Endodermal cell (in vitro differentiated cells): ENCODE measurements at regions not wholly inside any gene's neighbourhood (a gene's known extent, or its start where the extent isn't known, plus 50 kb on each side); places are given as distances from the start of the nearest gene placed in this dataset.

Source experiments
- DNase-seq: peaks from one replicate; pipeline ENCODE4 v3.0.0-alpha.2; 2017
- H3K27ac ChIP-seq: 2 replicates; pipeline ENCODE4 v1.5.1; 2013; ENCODE audit warnings: mild to moderate bottlenecking, low read depth, low read length, moderate library complexity
- H3K27me3 ChIP-seq: 2 replicates; pipeline ENCODE4 v1.6.1; 2013; ENCODE audit warnings: mild to moderate bottlenecking, low read length, moderate library complexity; ENCODE audit not compliant: insufficient read depth, control insufficient read depth, poor library complexity, severe bottlenecking
- H3K36me3 ChIP-seq: 2 replicates; pipeline ENCODE4 v1.7.0; 2013; ENCODE audit warnings: mild to moderate bottlenecking, low read length, moderate library complexity; ENCODE audit not compliant: control insufficient read depth, insufficient read depth
- H3K4me1 ChIP-seq: one replicate; pipeline ENCODE4 v1.7.0; 2013; ENCODE audit warnings: low read length; ENCODE audit not compliant: control insufficient read depth, insufficient read depth
- H3K4me3 ChIP-seq: 2 replicates; pipeline ENCODE4 v1.5.1; 2013; ENCODE audit warnings: mild to moderate bottlenecking, low read length, moderate library complexity
- H3K9ac ChIP-seq: 2 replicates; pipeline ENCODE4 v1.6.1; 2013; ENCODE audit warnings: mild to moderate bottlenecking, low read length, moderate library complexity; ENCODE audit not compliant: poor library complexity, severe bottlenecking; ENCODE audit errors: extremely low read depth
- H3K9me3 ChIP-seq: 2 replicates; pipeline ENCODE4 v1.6.1; 2013; ENCODE audit warnings: mild to moderate bottlenecking, low read length, moderate library complexity; ENCODE audit not compliant: control insufficient read depth
- H3K27ac Mint-ChIP-seq: 2 replicates; pipeline ENCODE4 v1.8.0; 2020; ENCODE audit warnings: mixed read lengths
- H3K27me3 Mint-ChIP-seq: 2 replicates; pipeline ENCODE4 v1.8.0; 2021; ENCODE audit warnings: mild to moderate bottlenecking, mixed read lengths; ENCODE audit not compliant: insufficient read depth
- H3K36me3 Mint-ChIP-seq: 2 replicates; pipeline ENCODE4 v1.8.0; 2020; ENCODE audit warnings: low read depth, mixed read lengths
- H3K4me1 Mint-ChIP-seq: 2 replicates; pipeline ENCODE4 v1.8.0; 2020; ENCODE audit warnings: mixed read lengths
- H3K4me3 Mint-ChIP-seq: 2 replicates; pipeline ENCODE4 v1.8.0; 2020; ENCODE audit warnings: mild to moderate bottlenecking, moderate library complexity, mixed read lengths
- H3K9me3 Mint-ChIP-seq: 2 replicates; pipeline ENCODE4 v1.8.0; 2020; ENCODE audit warnings: mild to moderate bottlenecking, mixed read lengths
- WGBS, 2 experiments: methylation state at CpG; one replicate each; pipeline versions ENCODE4 v1.1.5 to v1.1.7; 2013; ENCODE audit warnings: missing lambda C conversion rate in 2 of 2, mixed read lengths in 1 of 2; ENCODE audit not compliant: insufficient coverage in 1 of 2, insufficient read length in 1 of 2; 5-methylcytosine and 5-hydroxymethylcytosine counted together
- TF ChIP-seq, protein P1 (sequence below): fragments of 200-600 bp; sonication (generic); conservative IDR thresholded peaks from 2 replicates; pipeline ENCODE4 v1.5.0; 2021; ENCODE audit warnings: antibody characterized with exemption, mild to moderate bottlenecking

DNA sequence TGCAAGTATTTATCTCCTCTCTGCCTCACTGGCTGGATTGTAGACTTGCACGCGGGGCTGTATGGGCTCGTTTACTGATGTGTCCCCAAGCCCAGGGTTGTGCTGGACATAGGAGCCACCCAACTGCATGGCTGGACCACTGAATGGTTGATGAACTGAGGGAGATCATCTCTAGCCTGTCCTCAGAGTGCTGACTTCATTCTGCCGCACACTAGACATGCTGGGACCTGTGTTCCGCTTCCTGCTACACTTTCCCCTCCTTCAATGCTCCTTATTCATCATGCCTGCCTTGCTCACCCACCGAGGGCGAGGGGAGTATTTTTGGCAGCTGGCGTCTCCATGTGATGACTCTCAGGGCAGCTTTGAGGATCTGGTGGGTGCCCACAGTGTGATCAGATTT is 440.2 kb downstream of the GLRX3 start:
- TF ChIP-seq, protein P1, sequence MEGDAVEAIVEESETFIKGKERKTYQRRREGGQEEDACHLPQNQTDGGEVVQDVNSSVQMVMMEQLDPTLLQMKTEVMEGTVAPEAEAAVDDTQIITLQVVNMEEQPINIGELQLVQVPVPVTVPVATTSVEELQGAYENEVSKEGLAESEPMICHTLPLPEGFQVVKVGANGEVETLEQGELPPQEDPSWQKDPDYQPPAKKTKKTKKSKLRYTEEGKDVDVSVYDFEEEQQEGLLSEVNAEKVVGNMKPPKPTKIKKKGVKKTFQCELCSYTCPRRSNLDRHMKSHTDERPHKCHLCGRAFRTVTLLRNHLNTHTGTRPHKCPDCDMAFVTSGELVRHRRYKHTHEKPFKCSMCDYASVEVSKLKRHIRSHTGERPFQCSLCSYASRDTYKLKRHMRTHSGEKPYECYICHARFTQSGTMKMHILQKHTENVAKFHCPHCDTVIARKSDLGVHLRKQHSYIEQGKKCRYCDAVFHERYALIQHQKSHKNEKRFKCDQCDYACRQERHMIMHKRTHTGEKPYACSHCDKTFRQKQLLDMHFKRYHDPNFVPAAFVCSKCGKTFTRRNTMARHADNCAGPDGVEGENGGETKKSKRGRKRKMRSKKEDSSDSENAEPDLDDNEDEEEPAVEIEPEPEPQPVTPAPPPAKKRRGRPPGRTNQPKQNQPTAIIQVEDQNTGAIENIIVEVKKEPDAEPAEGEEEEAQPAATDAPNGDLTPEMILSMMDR = no peak
- Histone ChIP-seq H3K4me3 (no peak overlapping the region), H3K36me3 (no peaks in the 10 kb centered on the region), H3K4me1 (no peaks in the 10 kb centered on the region), H3K27me3 (no peaks in the 10 kb centered on the region), H3K27ac (no peak overlapping the region), H3K9me3 (no peaks in the 10 kb centered on the region), H3K9ac (no peak overlapping the region)
- Mint-ChIP-seq H3K4me3 (no peak overlapping the region), H3K9me3 (no peaks in the 10 kb centered on the region), H3K36me3 (no peaks in the 10 kb centered on the region), H3K27me3 (peaks cover 8% of the 10 kb centered on the region), H3K4me1 (peaks cover 5% of the 10 kb centered on the region), H3K27ac (no peak overlapping the region)
- WGBS, 2 experiments = 88 to 96% methylated on average over 4 to 8 of the region's 8 CpGs
- DNase-seq = no peak

DNA sequence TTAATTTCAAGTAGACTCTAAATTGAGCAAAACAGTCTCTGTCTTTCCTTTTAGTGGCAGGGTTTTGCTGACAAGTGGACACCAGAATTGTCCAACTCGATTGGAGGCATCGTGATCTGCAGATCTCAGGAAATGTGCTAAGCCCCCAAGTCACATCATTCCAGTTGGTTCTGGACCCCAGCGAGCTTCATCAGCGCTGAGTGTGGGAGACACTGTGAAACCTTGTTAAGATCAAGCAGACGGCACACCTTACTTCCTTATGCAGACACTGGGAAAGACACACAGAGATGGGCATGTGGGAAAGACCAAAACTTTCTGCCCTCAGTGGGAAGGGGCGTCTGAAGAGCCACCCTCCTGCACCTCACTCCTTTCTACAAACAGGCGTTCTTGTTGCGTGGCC is 440.8 kb downstream of the GLRX3 start:
- TF ChIP-seq, protein P1 = no peak
- H3K4me1 ChIP-seq = no peaks in the 10 kb centered on the region
- H3K4me1 Mint-ChIP-seq = peaks cover 5% of the 10 kb centered on the region
- no peaks in the 10 kb centered on the region for H3K27me3 ChIP-seq
- no peak overlapping the region for H3K9ac ChIP-seq
- no peaks in the 10 kb centered on the region for H3K36me3 Mint-ChIP-seq
- 91 to 93% methylated on average over 7 to 8 of the region's 8 CpGs for WGBS, 2 experiments
- no peak overlapping the region for H3K27ac ChIP-seq
- no peak for DNase-seq
- H3K4me3 ChIP-seq = no peak overlapping the region
- H3K27me3 Mint-ChIP-seq = peaks cover 8% of the 10 kb centered on the region
- no peaks in the 10 kb centered on the region for H3K9me3 ChIP-seq
- no peaks in the 10 kb centered on the region for H3K36me3 ChIP-seq
- no peak overlapping the region for H3K4me3 Mint-ChIP-seq
- no peaks in the 10 kb centered on the region for H3K9me3 Mint-ChIP-seq
- H3K27ac Mint-ChIP-seq = no peak overlapping the region

DNA sequence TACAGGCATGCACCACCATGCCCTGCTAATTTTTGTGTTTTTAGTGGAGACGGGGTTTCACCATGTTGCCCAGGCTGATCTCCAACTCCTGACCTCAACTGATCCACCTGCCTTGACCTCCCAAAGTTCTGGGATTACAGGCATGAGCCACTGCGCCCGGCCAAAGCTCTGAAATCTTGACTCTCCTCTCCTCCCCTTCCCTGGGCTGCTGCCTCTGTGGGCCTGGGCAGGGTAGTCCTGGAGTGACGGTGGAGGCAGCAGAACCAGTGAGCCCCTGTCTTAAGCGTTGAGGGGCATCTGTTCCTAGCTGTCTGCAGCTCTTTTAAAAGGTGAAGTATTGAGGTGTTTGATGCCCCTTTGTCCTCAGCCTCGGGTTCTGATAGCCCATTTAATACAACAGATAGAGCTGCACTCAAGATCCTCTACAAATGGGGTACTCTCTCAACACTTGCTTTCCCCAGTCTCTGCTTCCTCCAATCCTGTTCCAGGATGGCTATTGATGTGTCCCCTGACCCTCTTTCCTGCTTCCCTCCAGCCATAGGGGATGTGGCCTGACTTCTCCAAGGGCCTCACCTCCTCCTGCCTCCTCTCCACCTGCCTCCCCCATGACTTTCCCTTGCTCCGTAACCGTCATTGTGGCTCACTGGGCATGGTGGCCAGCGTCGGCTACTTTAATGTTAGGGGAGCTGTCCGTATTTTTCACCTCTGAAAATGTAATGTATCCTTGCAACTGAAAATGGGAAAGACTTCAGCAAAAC is 442.5 kb downstream of the GLRX3 start:
- H3K9ac ChIP-seq = no peak overlapping the region
- H3K36me3 ChIP-seq = no peaks in the 10 kb centered on the region
- Mint-ChIP-seq H3K27ac (no peak overlapping the region), H3K9me3 (no peaks in the 10 kb centered on the region), H3K36me3 (no peaks in the 10 kb centered on the region), H3K4me1 (peaks cover 5% of the 10 kb centered on the region), H3K27me3 (peaks cover 4% of the 10 kb centered on the region), H3K4me3 (no peak overlapping the region)
- no peaks in the 10 kb centered on the region for H3K4me1 ChIP-seq
- TF ChIP-seq, protein P1 = no peak
- H3K9me3 ChIP-seq = no peaks in the 10 kb centered on the region
- no peaks in the 10 kb centered on the region for H3K27me3 ChIP-seq
- no peak for DNase-seq
- no peak overlapping the region for H3K27ac ChIP-seq
- 84 to 91% methylated on average over 6 to 11 of the region's 11 CpGs for WGBS, 2 experiments
- H3K4me3 ChIP-seq = no peak overlapping the region
